Right lobe of liver (tissue), 6 donors: ENCODE measurements at regions not wholly inside any gene's neighbourhood (a gene's known extent, or its start where the extent isn't known, plus 50 kb on each side); places are given as distances from the start of the nearest gene placed in this dataset.

Source experiments
- ATAC-seq, 4 donors: fragments of 200-7000 bp; cut with Tn5 transposase; one replicate each; pipeline ENCODE4 v1.9.1; 2020; ENCODE audit warnings: mild to moderate bottlenecking in 4 of 4, moderate library complexity in 4 of 4
- DNase-seq, 3 donors: peaks; one replicate each; pipeline ENCODE4 v3.0.0-alpha.2; 2020
- H3K27ac ChIP-seq, 3 donors: fragments of 200-600 bp; one replicate each; pipeline ENCODE4 v1.8.0; 2022
- H3K27me3 ChIP-seq, 2 donors: fragments of 200-600 bp; one replicate each; pipeline ENCODE4 v1.8.0; 2022
- H3K36me3 ChIP-seq, 4 donors: fragments of 200-600 bp; sonication (generic) in 1 of 4; one replicate each; pipeline versions ENCODE4 v1.5.1 to v1.8.0; 2017 to 2022; ENCODE audit warnings: control low read depth in 1 of 4
- H3K4me1 ChIP-seq, 4 donors: fragments of 200-600 bp; sonication (generic) in 1 of 4; one replicate each; pipeline versions ENCODE4 v1.5.1 to v1.8.0; 2017 to 2022; ENCODE audit warnings: control low read depth in 1 of 4
- H3K4me3 ChIP-seq, 3 donors: fragments of 200-600 bp; one replicate each; pipeline ENCODE4 v1.8.0; 2022
- H3K9me3 ChIP-seq, 4 donors: fragments of 200-600 bp; sonication (generic) in 1 of 4; one replicate each; pipeline versions ENCODE4 v1.5.1 to v1.8.0; 2017 to 2022; ENCODE audit warnings: control low read depth in 1 of 4
- CTCF ChIP-seq, 4 donors: fragments of 200-600 bp in 3 of 4; fragments of 450-650 bp in 1 of 4; IDR thresholded peaks; one replicate each; pipeline versions ENCODE4 v1.5.1 to v1.8.0; 2016 to 2022; ENCODE audit warnings: antibody characterized with exemption in 4 of 4, mild to moderate bottlenecking in 2 of 4
- POLR2A ChIP-seq: fragments of 450-650 bp; IDR thresholded peaks from one replicate; pipeline ENCODE4 v1.6.1; 2017; ENCODE audit warnings: antibody characterized with exemption, mild to moderate bottlenecking
- WGBS: methylation state at CpG from one replicate; pipeline ENCODE4 v1.1.6; 2018; ENCODE audit warnings: low coverage, low lambda C conversion rate; ENCODE audit not compliant: insufficient coverage; ENCODE audit errors: missing lambda C conversion rate; 5-methylcytosine and 5-hydroxymethylcytosine counted together
- intact Hi-C, 2 donors: fragments of 100-400 bp; cut with DNase I; formaldehyde crosslinking; loops; one replicate each; pipeline versions ENCODE4 v1.11.2 to v1.14.1; 2022
- donor health status: DM: no; HTN: yes; CAD: no.
- donor health status: DM: no; HTN: no; CAD: no.
- donor health status: DM: no; HTN: no; CAD: no.
- donor health status: DM: no; HTN: yes; CAD: no.
- donor health status: DM: no; HTN: yes; CAD: no.

GRCh38 chr13:44093607-44094564, 214.2 kb downstream of the LACC1 start:
- no peak overlapping the region for H3K4me3 ChIP-seq
- no peaks in the 10 kb centered on the region for H3K27me3 ChIP-seq
- 74% methylated on average over 4 of the region's 4 CpGs for WGBS
- intact Hi-C loops, result no loop called here
- H3K27ac ChIP-seq, result no peak overlapping the region
- H3K36me3 ChIP-seq, result no peaks in the 10 kb centered on the region
- ATAC-seq (no peak), DNase-seq (no peak)
- H3K4me1 ChIP-seq, result no peaks in the 10 kb centered on the region
- H3K9me3 ChIP-seq, result no peaks in the 10 kb centered on the region
- no peak for TF ChIP-seq CTCF (IDR thresholded peaks at IDR 0.05)
- TF ChIP-seq POLR2A, result no peak

GRCh38 chr13:44096901-44097300, 217.2 kb downstream of the LACC1 start:
- no peak for DNase-seq
- H3K27ac ChIP-seq, result no peak overlapping the region
- no peak for TF ChIP-seq CTCF (IDR thresholded peaks at IDR 0.05)
- no peak for TF ChIP-seq POLR2A
- no peaks in the 10 kb centered on the region for H3K27me3 ChIP-seq
- intact Hi-C loops, result no loop called here
- H3K36me3 ChIP-seq, result no peaks in the 10 kb centered on the region
- no peaks in the 10 kb centered on the region for H3K9me3 ChIP-seq
- H3K4me1 ChIP-seq, result no peaks in the 10 kb centered on the region
- no peak for ATAC-seq
- H3K4me3 ChIP-seq, result no peak overlapping the region

- 76% methylated on average over 2 of the region's 2 CpGs for WGBS
- H3K36me3 ChIP-seq, result no peaks in the 10 kb centered on the region
- intact Hi-C loops, result no loop called here
- ATAC-seq (no peak), DNase-seq (no peak)
- no peak overlapping the region for H3K4me3 ChIP-seq
- TF ChIP-seq POLR2A (no peak), CTCF (IDR thresholded peaks at IDR 0.05) (no peak)
- H3K27ac ChIP-seq, result no peak overlapping the region
- H3K9me3 ChIP-seq, result no peaks in the 10 kb centered on the region
- peaks cover 0 to 8% (median 3%) of the 10 kb centered on the region in 4 donors for H3K4me1 ChIP-seq
- no peaks in the 10 kb centered on the region for H3K27me3 ChIP-seq
Observed at GRCh38 chr13:44098559-44098958, 218.9 kb downstream of the LACC1 start.

- ATAC-seq, result no peak
- WGBS, result 43% methylated on average over 2 of the region's 2 CpGs
- Histone ChIP-seq H3K9me3 (no peaks in the 10 kb centered on the region), H3K4me1 (peaks cover 0 to 37% (median 14%) of the 10 kb centered on the region in 4 donors), H3K27ac (no peak overlapping the region), H3K27me3 (no peaks in the 10 kb centered on the region), H3K4me3 (no peak overlapping the region), H3K36me3 (no peaks in the 10 kb centered on the region)
- intact Hi-C loops, result no loop called here
- TF ChIP-seq POLR2A (no peak), CTCF (IDR thresholded peaks at IDR 0.05) (no peak)
- DNase-seq, result no peak
Observed at GRCh38 chr13:44101347-44102083, 221.8 kb downstream of the LACC1 start.
